Esophagus muscularis mucosa (tissue), 4 donors: ENCODE measurements at regions not wholly inside any gene's neighbourhood (a gene's known extent, or its start where the extent isn't known, plus 50 kb on each side); places are given as distances from the start of the nearest gene placed in this dataset.

Source experiments
- DNase-seq: peaks from one replicate; pipeline ENCODE4 v3.0.0-alpha.2; 2017; ENCODE audit errors: extremely low spot score
- H3K27ac ChIP-seq, 4 donors: fragments of 200-600 bp; sonication (generic); replicated peaks in 1 of 4; 1 replicate in 3 of 4; 2 replicates in 1 of 4; pipeline ENCODE4 v1.5.1; 2016 to 2019; ENCODE audit warnings: mild to moderate bottlenecking in 1 of 4
- H3K27me3 ChIP-seq, 4 donors: fragments of 200-600 bp; sonication (generic); one replicate each; pipeline versions ENCODE4 v1.5.1 to v1.6.0; 2016 to 2019
- H3K36me3 ChIP-seq, 4 donors: fragments of 200-600 bp; sonication (generic); one replicate each; pipeline ENCODE4 v1.5.1; 2016 to 2019
- H3K4me1 ChIP-seq, 4 donors: fragments of 200-600 bp; sonication (generic); one replicate each; pipeline ENCODE4 v1.5.1; 2016 to 2019
- H3K4me3 ChIP-seq, 4 donors: fragments of 200-600 bp; sonication (generic); 1 replicate in 2 of 4; 2 replicates in 2 of 4; pipeline ENCODE4 v1.5.1; 2016 to 2019; ENCODE audit warnings: mild to moderate bottlenecking in 4 of 4, moderate library complexity in 1 of 4
- H3K9me3 ChIP-seq, 4 donors: fragments of 200-600 bp; sonication (generic); 1 replicate in 3 of 4; 2 replicates in 1 of 4; pipeline ENCODE4 v1.5.1; 2016 to 2019
- EP300 ChIP-seq: sonication (generic); formaldehyde crosslinking; IDR thresholded peaks from one replicate; pipeline ENCODE4 v1.6.1; 2017; ENCODE audit warnings: antibody characterized with exemption
- POLR2A ChIP-seq: fragments of 450-650 bp; IDR thresholded peaks from one replicate; pipeline ENCODE4 v1.6.1; 2017; ENCODE audit warnings: antibody characterized with exemption, moderate library complexity, mild to moderate bottlenecking, low read depth
- POLR2AphosphoS5 ChIP-seq, 2 donors: sonication (generic); formaldehyde crosslinking; IDR thresholded peaks; one replicate each; pipeline ENCODE4 v1.6.1; 2017; ENCODE audit warnings: antibody characterized with exemption in 2 of 2
- WGBS: methylation state at CpG from one replicate; pipeline ENCODE4 v1.1.5; 2018; 5-methylcytosine and 5-hydroxymethylcytosine counted together
- intact Hi-C: fragments of 100-400 bp; cut with DNase I; formaldehyde crosslinking; loops from one replicate; pipeline ENCODE4 v1.15.1; 2023
- TF ChIP-seq, protein P1 (sequence below), 3 experiments: fragments of 200-600 bp in 2 of 3; fragments of 450-650 bp in 1 of 3; sonication (generic) in 2 of 3; IDR thresholded peaks; one replicate each; pipeline ENCODE4 v1.5.1; 2017 to 2019; ENCODE audit warnings: antibody characterized with exemption in 3 of 3, mild to moderate bottlenecking in 2 of 3, moderate library complexity in 1 of 3

- intact Hi-C loops, result no loop called here
- no peak for DNase-seq
- WGBS, result 90% methylated on average over 2 of the region's 2 CpGs
- no peaks in the 10 kb centered on the region for H3K9me3 ChIP-seq
- peaks cover 0 to 26% (median 12%) of the 10 kb centered on the region in 4 donors for H3K4me1 ChIP-seq
- TF ChIP-seq POLR2A (no peak), POLR2AphosphoS5 (IDR thresholded peaks at IDR 0.05) (no peak), EP300 (no peak)
- TF ChIP-seq, protein P1, sequence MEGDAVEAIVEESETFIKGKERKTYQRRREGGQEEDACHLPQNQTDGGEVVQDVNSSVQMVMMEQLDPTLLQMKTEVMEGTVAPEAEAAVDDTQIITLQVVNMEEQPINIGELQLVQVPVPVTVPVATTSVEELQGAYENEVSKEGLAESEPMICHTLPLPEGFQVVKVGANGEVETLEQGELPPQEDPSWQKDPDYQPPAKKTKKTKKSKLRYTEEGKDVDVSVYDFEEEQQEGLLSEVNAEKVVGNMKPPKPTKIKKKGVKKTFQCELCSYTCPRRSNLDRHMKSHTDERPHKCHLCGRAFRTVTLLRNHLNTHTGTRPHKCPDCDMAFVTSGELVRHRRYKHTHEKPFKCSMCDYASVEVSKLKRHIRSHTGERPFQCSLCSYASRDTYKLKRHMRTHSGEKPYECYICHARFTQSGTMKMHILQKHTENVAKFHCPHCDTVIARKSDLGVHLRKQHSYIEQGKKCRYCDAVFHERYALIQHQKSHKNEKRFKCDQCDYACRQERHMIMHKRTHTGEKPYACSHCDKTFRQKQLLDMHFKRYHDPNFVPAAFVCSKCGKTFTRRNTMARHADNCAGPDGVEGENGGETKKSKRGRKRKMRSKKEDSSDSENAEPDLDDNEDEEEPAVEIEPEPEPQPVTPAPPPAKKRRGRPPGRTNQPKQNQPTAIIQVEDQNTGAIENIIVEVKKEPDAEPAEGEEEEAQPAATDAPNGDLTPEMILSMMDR (IDR thresholded peaks at IDR 0.05), result no peak
- H3K27me3 ChIP-seq, result no peaks in the 10 kb centered on the region
- no peak overlapping the region for H3K27ac ChIP-seq
- H3K36me3 ChIP-seq, result no peaks in the 10 kb centered on the region
- H3K4me3 ChIP-seq, result no peak overlapping the region
Measured at GRCh38 chr12:59119676-59120075, 199.4 kb upstream of the LRIG3 start.

DNA sequence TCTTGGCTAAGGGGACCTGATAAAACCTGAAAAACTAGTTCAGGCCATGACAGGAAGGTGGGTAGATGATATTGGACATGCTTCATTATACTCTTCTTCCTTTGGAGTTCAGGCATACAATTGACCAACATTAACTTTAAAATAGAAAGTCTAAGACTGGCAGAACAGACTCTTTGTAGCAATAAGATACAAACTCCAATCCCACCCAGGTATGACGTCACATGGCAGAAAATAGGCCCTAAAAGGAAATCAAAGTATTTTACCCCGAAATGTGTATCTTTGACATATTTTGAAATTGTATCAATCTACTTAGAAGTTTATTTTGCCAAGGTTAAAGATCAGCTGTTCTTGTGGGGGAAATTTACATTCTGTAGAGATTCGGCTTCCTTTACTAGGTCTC lies 198.1 kb upstream of the LRIG3 start:
- no peaks in the 10 kb centered on the region for H3K27me3 ChIP-seq
- no peak for DNase-seq
- H3K36me3 ChIP-seq, result no peaks in the 10 kb centered on the region
- H3K9me3 ChIP-seq, result no peaks in the 10 kb centered on the region
- H3K27ac ChIP-seq, result no peak overlapping the region
- TF ChIP-seq, protein P1 (IDR thresholded peaks at IDR 0.05), result no peak
- no peak for TF ChIP-seq EP300
- no peak for TF ChIP-seq POLR2AphosphoS5 (IDR thresholded peaks at IDR 0.05)
- TF ChIP-seq POLR2A, result no peak
- no peak overlapping the region for H3K4me3 ChIP-seq
- 91% methylated on average over 3 of the region's 3 CpGs for WGBS
- intact Hi-C loops, result no loop called here
- H3K4me1 ChIP-seq, result peaks cover 3 to 29% (median 19%) of the 10 kb centered on the region in 4 donors

- intact Hi-C loops, result no loop called here
- TF ChIP-seq EP300, result no peak
- TF ChIP-seq POLR2A, result no peak
- TF ChIP-seq, protein P1 (IDR thresholded peaks at IDR 0.05), result no peak
- no peak for TF ChIP-seq POLR2AphosphoS5 (IDR thresholded peaks at IDR 0.05)
Measured at GRCh38 chr12:59115995-59116394, 195.7 kb upstream of the LRIG3 start.

DNA sequence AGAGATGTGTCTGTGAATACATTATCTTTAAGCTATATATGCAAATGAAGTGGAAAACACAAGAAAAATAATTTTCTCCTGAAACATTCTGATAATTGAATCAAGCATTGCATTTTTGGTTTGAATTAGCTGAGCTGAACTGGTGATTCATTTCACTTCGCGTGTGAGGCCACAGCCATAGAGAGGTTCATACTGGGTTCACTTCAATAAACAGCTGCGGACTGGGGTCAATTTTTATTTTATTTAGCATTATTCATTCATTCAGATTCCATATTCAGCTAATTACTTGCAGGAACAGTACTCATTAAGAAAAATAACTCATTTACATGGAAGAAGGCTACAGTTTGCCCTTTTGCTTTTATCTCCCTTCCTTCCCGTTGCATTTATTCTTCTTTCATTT lies 195.2 kb upstream of the LRIG3 start:
- H3K9me3 ChIP-seq, result no peaks in the 10 kb centered on the region
- H3K4me3 ChIP-seq, result no peak overlapping the region
- H3K27me3 ChIP-seq, result no peaks in the 10 kb centered on the region
- TF ChIP-seq POLR2AphosphoS5 (IDR thresholded peaks at IDR 0.05) (no peak), POLR2A (no peak), EP300 (no peak)
- TF ChIP-seq, protein P1 (IDR thresholded peaks at IDR 0.05), result no peak
- intact Hi-C loops, result no loop called here
- no peaks in the 10 kb centered on the region for H3K36me3 ChIP-seq
- H3K4me1 ChIP-seq, result peaks cover 3 to 8% (median 6%) of the 10 kb centered on the region in 4 donors
- H3K27ac ChIP-seq, result no peak overlapping the region
- no peak for DNase-seq
- WGBS, result 78% methylated on average over 4 of the region's 4 CpGs

More at GRCh38 chr12:59115995-59116394, 195.7 kb upstream of the LRIG3 start:
- 80% methylated on average over 1 of the region's 1 CpG for WGBS
- no peaks in the 10 kb centered on the region for H3K9me3 ChIP-seq
- DNase-seq, result no peak
- H3K27me3 ChIP-seq, result no peaks in the 10 kb centered on the region
- H3K4me3 ChIP-seq, result no peak overlapping the region
- H3K36me3 ChIP-seq, result no peaks in the 10 kb centered on the region
- H3K27ac ChIP-seq, result no peak overlapping the region
- H3K4me1 ChIP-seq, result peaks cover 3 to 8% (median 6%) of the 10 kb centered on the region in 4 donors
